ENCODE measurements at regions not wholly inside any gene's neighbourhood (a gene's known extent, or its start where the extent isn't known, plus 50 kb on each side); places are given as distances from the start of the nearest gene placed in this dataset.

DNA sequence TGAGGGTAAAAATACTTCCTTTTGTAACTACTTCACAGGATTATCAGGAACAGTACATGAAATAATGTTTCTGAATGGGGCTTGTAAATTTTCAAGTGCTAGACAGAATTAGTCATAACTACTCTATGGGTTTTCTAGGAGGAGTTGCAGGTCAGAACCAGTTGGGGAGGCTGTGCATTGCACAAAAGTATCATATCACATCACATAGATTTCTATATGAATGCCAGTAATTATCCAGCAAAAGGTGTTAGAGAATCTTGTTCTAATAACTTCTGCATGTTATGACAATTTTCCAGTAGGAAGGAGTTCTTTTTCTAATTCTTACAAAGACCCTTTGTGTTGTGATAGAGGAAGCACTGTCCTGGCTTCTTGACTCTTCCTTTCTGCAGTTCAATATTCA lies 551.6 kb downstream of the COL12A1 start:
- no peaks in the 10 kb centered on the region for H3K27me3 Mint-ChIP-seq (ENCODE audit: low read depth)
- no peak overlapping the region for H3K4me3 Mint-ChIP-seq (ENCODE audit: unreplicated experiment)
- peaks cover 15% of the 10 kb centered on the region for H3K9me3 Mint-ChIP-seq (ENCODE audit: low read depth)
- H3K36me3 Mint-ChIP-seq (ENCODE audit: low read depth): peaks cover 5% of the 10 kb centered on the region
- no peak for DNase-seq (ENCODE audit: low spot score)
- TF ChIP-seq, protein P1, sequence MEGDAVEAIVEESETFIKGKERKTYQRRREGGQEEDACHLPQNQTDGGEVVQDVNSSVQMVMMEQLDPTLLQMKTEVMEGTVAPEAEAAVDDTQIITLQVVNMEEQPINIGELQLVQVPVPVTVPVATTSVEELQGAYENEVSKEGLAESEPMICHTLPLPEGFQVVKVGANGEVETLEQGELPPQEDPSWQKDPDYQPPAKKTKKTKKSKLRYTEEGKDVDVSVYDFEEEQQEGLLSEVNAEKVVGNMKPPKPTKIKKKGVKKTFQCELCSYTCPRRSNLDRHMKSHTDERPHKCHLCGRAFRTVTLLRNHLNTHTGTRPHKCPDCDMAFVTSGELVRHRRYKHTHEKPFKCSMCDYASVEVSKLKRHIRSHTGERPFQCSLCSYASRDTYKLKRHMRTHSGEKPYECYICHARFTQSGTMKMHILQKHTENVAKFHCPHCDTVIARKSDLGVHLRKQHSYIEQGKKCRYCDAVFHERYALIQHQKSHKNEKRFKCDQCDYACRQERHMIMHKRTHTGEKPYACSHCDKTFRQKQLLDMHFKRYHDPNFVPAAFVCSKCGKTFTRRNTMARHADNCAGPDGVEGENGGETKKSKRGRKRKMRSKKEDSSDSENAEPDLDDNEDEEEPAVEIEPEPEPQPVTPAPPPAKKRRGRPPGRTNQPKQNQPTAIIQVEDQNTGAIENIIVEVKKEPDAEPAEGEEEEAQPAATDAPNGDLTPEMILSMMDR (IDR thresholded peaks at IDR 0.05): no peak
- no peak overlapping the region for H3K27ac Mint-ChIP-seq (ENCODE audit: unreplicated experiment)
- peaks cover 64% of the 10 kb centered on the region for H3K4me1 Mint-ChIP-seq (ENCODE audit: low read depth)

DNA sequence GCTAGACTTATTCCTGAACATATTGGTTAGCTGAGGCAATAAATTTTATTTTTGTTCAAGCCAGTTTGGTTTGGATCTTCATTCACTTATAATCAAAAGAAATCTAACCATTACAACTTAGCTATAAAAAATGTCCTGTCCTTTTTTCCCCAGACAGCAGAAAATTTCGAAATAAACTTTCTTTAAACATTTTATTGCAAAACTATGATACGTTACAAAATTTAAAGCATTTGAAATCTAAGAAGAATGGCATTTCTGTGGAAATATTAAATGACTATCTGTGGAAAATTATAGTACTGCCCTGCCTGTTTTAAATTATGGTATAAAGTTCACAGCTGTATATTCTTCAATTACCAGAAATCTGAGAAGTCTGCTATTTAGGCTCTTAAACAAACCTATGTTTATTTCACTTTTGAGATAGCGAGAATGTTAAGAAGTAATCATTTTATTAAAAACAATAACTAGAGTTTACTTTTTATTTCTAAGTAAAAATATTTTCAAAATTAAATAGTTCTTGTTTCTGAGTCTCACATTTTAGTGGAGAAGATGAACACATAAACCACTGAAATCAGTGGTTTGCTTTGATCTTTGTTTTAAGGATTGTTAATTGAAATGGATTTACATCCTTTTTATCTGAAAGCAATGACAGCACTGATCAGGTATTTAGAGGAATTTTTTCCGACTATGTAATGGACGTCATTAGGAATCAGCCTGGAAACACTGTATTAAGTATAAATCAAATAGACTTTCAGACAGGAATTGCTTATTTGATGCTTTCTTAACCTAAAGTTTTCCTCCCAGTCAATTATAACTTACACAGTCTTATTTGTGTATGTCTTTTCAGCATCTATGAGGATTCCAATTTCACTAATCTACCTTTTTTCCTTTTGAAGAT lies 553.7 kb downstream of the COL12A1 start:
- no peak for DNase-seq (ENCODE audit: low spot score)
- Mint-ChIP-seq H3K9me3 (ENCODE audit: low read depth) (peaks cover 24% of the 10 kb centered on the region), H3K27me3 (ENCODE audit: low read depth) (no peaks in the 10 kb centered on the region), H3K36me3 (ENCODE audit: low read depth) (peaks cover 16% of the 10 kb centered on the region), H3K27ac (ENCODE audit: unreplicated experiment) (peak overlapping the region; percentile 65), H3K4me1 (ENCODE audit: low read depth) (peaks cover 48% of the 10 kb centered on the region), H3K4me3 (ENCODE audit: unreplicated experiment) (no peak overlapping the region)
- TF ChIP-seq, protein P1 (IDR thresholded peaks at IDR 0.05): no peak

DNA sequence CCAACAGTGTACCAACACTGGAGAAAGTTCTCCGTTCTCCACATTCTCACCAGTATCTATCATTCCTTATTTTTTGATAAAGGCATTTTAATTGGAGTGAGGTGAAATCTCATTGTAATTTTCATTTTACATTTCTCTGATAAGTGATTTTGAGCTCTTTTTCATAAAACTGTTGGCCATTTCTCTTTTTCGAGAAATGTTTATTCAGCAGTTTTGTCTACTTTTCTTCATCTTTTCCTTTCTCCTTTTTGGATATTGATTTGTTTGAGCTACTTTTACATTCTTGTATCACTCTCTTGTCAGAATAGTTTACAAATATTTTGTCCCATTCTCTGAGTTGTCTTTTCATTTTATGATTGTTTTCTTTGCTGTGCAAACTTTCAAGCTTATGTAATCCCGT lies 555.2 kb downstream of the COL12A1 start:
- Mint-ChIP-seq H3K36me3 (ENCODE audit: low read depth) (peaks cover 20% of the 10 kb centered on the region), H3K27me3 (ENCODE audit: low read depth) (no peaks in the 10 kb centered on the region), H3K27ac (ENCODE audit: unreplicated experiment) (no peak overlapping the region), H3K4me1 (ENCODE audit: low read depth) (peaks cover 43% of the 10 kb centered on the region), H3K4me3 (ENCODE audit: unreplicated experiment) (no peak overlapping the region), H3K9me3 (ENCODE audit: low read depth) (peaks cover 27% of the 10 kb centered on the region)
- TF ChIP-seq, protein P1 (IDR thresholded peaks at IDR 0.05): no peak
- DNase-seq (ENCODE audit: low spot score): no peak

DNA sequence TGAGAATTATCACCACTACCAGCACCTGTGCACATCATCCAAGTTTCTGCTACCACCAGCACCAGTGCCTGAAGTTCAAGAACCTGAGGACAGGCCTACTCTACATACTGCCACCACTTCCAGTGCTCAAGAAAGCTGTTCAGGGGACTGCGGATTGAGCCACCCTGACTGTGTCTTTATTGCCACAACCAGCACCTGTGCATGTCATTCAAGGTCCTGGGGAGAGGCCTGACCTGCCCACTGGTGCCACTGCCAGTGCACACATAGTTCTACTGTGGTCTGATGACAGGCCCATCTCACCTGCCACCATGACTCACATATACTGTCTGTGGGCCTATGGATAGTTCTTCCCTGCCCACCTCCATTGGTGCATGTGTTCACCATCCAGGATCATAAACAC lies 559.4 kb downstream of the COL12A1 start:
- Mint-ChIP-seq H3K27me3 (ENCODE audit: low read depth) (no peaks in the 10 kb centered on the region), H3K4me1 (ENCODE audit: low read depth) (peaks cover 48% of the 10 kb centered on the region), H3K27ac (ENCODE audit: unreplicated experiment) (no peak overlapping the region), H3K9me3 (ENCODE audit: low read depth) (peaks cover 27% of the 10 kb centered on the region), H3K36me3 (ENCODE audit: low read depth) (peaks cover 20% of the 10 kb centered on the region), H3K4me3 (ENCODE audit: unreplicated experiment) (no peak overlapping the region)
- TF ChIP-seq, protein P1 (IDR thresholded peaks at IDR 0.05): no peak
- peak; percentile 36 for DNase-seq (ENCODE audit: low spot score)

GRCh38 chr6:74645108-74645849 lies 560.6 kb downstream of the COL12A1 start:
- Mint-ChIP-seq H3K36me3 (ENCODE audit: low read depth) (peaks cover 20% of the 10 kb centered on the region), H3K27ac (ENCODE audit: unreplicated experiment) (peak overlapping the region; percentile 76), H3K9me3 (ENCODE audit: low read depth) (peaks cover 21% of the 10 kb centered on the region), H3K4me1 (ENCODE audit: low read depth) (peaks cover 44% of the 10 kb centered on the region), H3K27me3 (ENCODE audit: low read depth) (no peaks in the 10 kb centered on the region), H3K4me3 (ENCODE audit: unreplicated experiment) (no peak overlapping the region)
- no peak for DNase-seq (ENCODE audit: low spot score)
- TF ChIP-seq, protein P1 (IDR thresholded peaks at IDR 0.05): no peak

Data from chondrocyte (in vitro differentiated cells).